Heart right ventricle (tissue), 16 donors: ENCODE measurements at regions not wholly inside any gene's neighbourhood (a gene's known extent, or its start where the extent isn't known, plus 50 kb on each side); places are given as distances from the start of the nearest gene placed in this dataset.

Experiments used
- ATAC-seq, 8 donors: fragments of 200-7000 bp; cut with Tn5 transposase; one replicate each; pipeline ENCODE4 v1.9.1; 2020; ENCODE audit warnings: mild to moderate bottlenecking in 8 of 8, moderate library complexity in 8 of 8, moderate number of reproducible peaks in 1 of 8
- DNase-seq, 2 donors: peaks; one replicate each; pipeline ENCODE4 v3.0.0-alpha.2; 2020
- H3K27ac ChIP-seq, 10 donors: fragments of 200-600 bp; sonication (generic) in 2 of 10; one replicate each; pipeline versions ENCODE4 v1.5.0 to v1.8.0; 2020 to 2022; ENCODE audit warnings: mild to moderate bottlenecking in 3 of 10
- H3K27me3 ChIP-seq, 7 donors: fragments of 200-600 bp; one replicate each; pipeline ENCODE4 v1.8.0; 2021 to 2022; ENCODE audit warnings: mild to moderate bottlenecking in 2 of 7
- H3K36me3 ChIP-seq, 9 donors: fragments of 200-600 bp; sonication (generic) in 1 of 9; one replicate each; pipeline versions ENCODE4 v1.5.0 to v1.8.0; 2020 to 2022; ENCODE audit warnings: mild to moderate bottlenecking in 2 of 9
- H3K4me1 ChIP-seq, 9 donors: fragments of 200-600 bp; sonication (generic) in 1 of 9; one replicate each; pipeline versions ENCODE4 v1.5.0 to v1.8.0; 2020 to 2022; ENCODE audit warnings: mild to moderate bottlenecking in 4 of 9
- H3K4me3 ChIP-seq, 10 donors: fragments of 200-600 bp; sonication (generic) in 2 of 10; one replicate each; pipeline versions ENCODE4 v1.5.0 to v1.8.0; 2020 to 2022; ENCODE audit warnings: mild to moderate bottlenecking in 7 of 10, moderate library complexity in 2 of 10
- H3K9me3 ChIP-seq, 11 donors: fragments of 200-600 bp in 10 of 11; sonication (generic) in 2 of 11; one replicate each; pipeline versions ENCODE4 v1.5.0 to v1.8.0; 2013 to 2022; ENCODE audit warnings: mild to moderate bottlenecking in 2 of 11, control low read depth in 1 of 11, moderate library complexity in 1 of 11
- CTCF ChIP-seq, 9 donors: fragments of 200-600 bp; sonication (generic) in 2 of 9; IDR thresholded peaks; one replicate each; pipeline versions ENCODE4 v1.5.0 to v1.8.0; 2021 to 2022; ENCODE audit warnings: antibody characterized with exemption in 9 of 9, mild to moderate bottlenecking in 5 of 9, moderate library complexity in 1 of 9
- WGBS, 2 donors: extraction: QIAGEN DNeasy Blood & Tissue Kit; methylation state at CpG; one replicate each; pipeline ENCODE4 v1.1.7; 2013; ENCODE audit warnings: inconsistent platforms in 1 of 2; 5-methylcytosine and 5-hydroxymethylcytosine counted together
- intact Hi-C, 10 donors: fragments of 100-400 bp; cut with DNase I; formaldehyde crosslinking; loops; one replicate each; pipeline versions ENCODE4 v1.11.1 to v1.14.2; 2022
- donor health status: Arrhythmogenic right ventricular cardiomyopathy.
- donor health status: ischemic (EF 13 %, LVEDD 7.1; RV severe dilation, severe dysfunction).
- donor health status: healthy with polysubstance abuse.
- donor health status: DM: no; HTN: yes; CAD: no.
- donor health status: DM: no; HTN: no; CAD: no.
- donor health status: ischemic (EF 25% LVEDD 6.9; RV normal size, moderate dysfunction).
- donor health status: ischemic (EF 25% LVEDD 5.7; RV mildly dilated, moderate dysfunction).
- donor health status: healthy.
- donor health status: DM: yes; HTN: yes; CAD: no.
- donor health status: Ischemic cardiomyopathy.
- donor health status: ischemic (EF 35%, LVEDD 5.7; RV mildly dilated, moderate dysfunction).
- donor health status: nonischemic (EF 11% LVEDD 7.7; RV severe dilation, severe dysfunction).
- donor health status: DM: yes; HTN: yes; CAD: no.
- donor health status: PGD.
- donor health status: ischemic (EF 29% LVEDD 5.4; RV normal size, mild dysfunction).
- donor health status: nonischemic (EF 23%, LVEDD 6.1; RV moderate dilation, normal function).

GRCh38 chr2:120684289-120685065, 51.2 kb upstream of the GLI2 start:
- ATAC-seq = no peak
- no peaks in the 10 kb centered on the region for H3K36me3 ChIP-seq
- H3K27ac ChIP-seq = no peak overlapping the region
- peaks cover 0 to 8% (median 4%) of the 10 kb centered on the region in 9 donors for H3K4me1 ChIP-seq
- intact Hi-C loops = loop anchor here in 6 of 10 donors (2.0 to 10.0 kb wide), 7 partner anchors 342 to 1040 kb away; no protein-coding TSS in a partner anchor
- no peak overlapping the region for H3K4me3 ChIP-seq
- TF ChIP-seq CTCF (IDR thresholded peaks at IDR 0.05) = no peak
- DNase-seq = no peak
- H3K27me3 ChIP-seq = peaks cover 0 to 62% (median 17%) of the 10 kb centered on the region in 7 donors
- WGBS, 2 donors = 63 to 67% methylated on average over 9 of the region's 9 CpGs
- H3K9me3 ChIP-seq = no peaks in the 10 kb centered on the region

- Histone ChIP-seq H3K9me3 (no peaks in the 10 kb centered on the region), H3K4me1 (no peaks in the 10 kb centered on the region), H3K27me3 (peaks cover 0 to 63% (median 14%) of the 10 kb centered on the region in 7 donors), H3K4me3 (no peak overlapping the region), H3K27ac (no peak overlapping the region), H3K36me3 (no peaks in the 10 kb centered on the region)
- intact Hi-C loops = loop anchor here in 3 of 10 donors (2.0 to 10.0 kb wide), 4 partner anchors 343 to 1041 kb away; no protein-coding TSS in a partner anchor
- ATAC-seq = no peak
- DNase-seq = no peak
- 47 to 56% methylated on average over 5 of the region's 5 CpGs for WGBS, 2 donors
- no peak for TF ChIP-seq CTCF (IDR thresholded peaks at IDR 0.05)
Measured at GRCh38 chr2:120685066-120685973, 50.3 kb upstream of the GLI2 start.
